ENCODE measurements at regions not wholly inside any gene's neighbourhood (a gene's known extent, or its start where the extent isn't known, plus 50 kb on each side); places are given as distances from the start of the nearest gene placed in this dataset.

GRCh38 chr11:97786961-97787360, 1233.8 kb upstream of the CNTN5 start:
- Mint-ChIP-seq H3K4me3 (no peak overlapping the region), H3K4me1 (no peaks in the 10 kb centered on the region), H3K36me3 (no peaks in the 10 kb centered on the region), H3K27me3 (ENCODE audit: low read depth in 3 of 3) (peaks cover 0 to 2% (median 0%) of the 10 kb centered on the region in 3 donors), H3K27ac (no peak overlapping the region), H3K9me3 (peaks cover 13 to 32% (median 24%) of the 10 kb centered on the region in 7 donors)
- peaks cover 22 to 26% of the 10 kb centered on the region in 2 donors for H3K9me3 ChIP-seq (replicated peaks in 1 of 2; ENCODE audit: control insufficient read depth in 1 of 2, insufficient read depth in 1 of 2, low read length in 2 of 2)
- intact Hi-C loops (cut with micrococcal nuclease) = no loop called here
- no peak overlapping the region for H3K9ac ChIP-seq (ENCODE audit: insufficient read depth, low read length, poor library complexity, severe bottlenecking)
- H3K27ac ChIP-seq (ENCODE audit: low read depth in 1 of 2, low read length in 2 of 2) = no peak overlapping the region
- H3K36me3 ChIP-seq (replicated peaks in 1 of 2; ENCODE audit: control insufficient read depth in 1 of 2, insufficient read depth in 2 of 2, low read length in 2 of 2) = no peaks in the 10 kb centered on the region
- no peak for DNase-seq
- no peaks in the 10 kb centered on the region for H4K20me1 ChIP-seq (ENCODE audit: insufficient read depth, low read length)
- H3K27me3 ChIP-seq (ENCODE audit: control insufficient read depth in 2 of 2, insufficient read depth in 2 of 2, low read length in 2 of 2) = no peaks in the 10 kb centered on the region
- no peaks in the 10 kb centered on the region for H3K4me1 ChIP-seq (ENCODE audit: control insufficient read depth in 1 of 2, insufficient read depth in 2 of 2, low read length in 2 of 2)
- 100% methylated on average over 2 of the region's 3 CpGs for WGBS (ENCODE audit: insufficient coverage)
- TF ChIP-seq, protein P1, sequence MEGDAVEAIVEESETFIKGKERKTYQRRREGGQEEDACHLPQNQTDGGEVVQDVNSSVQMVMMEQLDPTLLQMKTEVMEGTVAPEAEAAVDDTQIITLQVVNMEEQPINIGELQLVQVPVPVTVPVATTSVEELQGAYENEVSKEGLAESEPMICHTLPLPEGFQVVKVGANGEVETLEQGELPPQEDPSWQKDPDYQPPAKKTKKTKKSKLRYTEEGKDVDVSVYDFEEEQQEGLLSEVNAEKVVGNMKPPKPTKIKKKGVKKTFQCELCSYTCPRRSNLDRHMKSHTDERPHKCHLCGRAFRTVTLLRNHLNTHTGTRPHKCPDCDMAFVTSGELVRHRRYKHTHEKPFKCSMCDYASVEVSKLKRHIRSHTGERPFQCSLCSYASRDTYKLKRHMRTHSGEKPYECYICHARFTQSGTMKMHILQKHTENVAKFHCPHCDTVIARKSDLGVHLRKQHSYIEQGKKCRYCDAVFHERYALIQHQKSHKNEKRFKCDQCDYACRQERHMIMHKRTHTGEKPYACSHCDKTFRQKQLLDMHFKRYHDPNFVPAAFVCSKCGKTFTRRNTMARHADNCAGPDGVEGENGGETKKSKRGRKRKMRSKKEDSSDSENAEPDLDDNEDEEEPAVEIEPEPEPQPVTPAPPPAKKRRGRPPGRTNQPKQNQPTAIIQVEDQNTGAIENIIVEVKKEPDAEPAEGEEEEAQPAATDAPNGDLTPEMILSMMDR (IDR thresholded peaks at IDR 0.05) = no peak
- no peak overlapping the region for H2AFZ ChIP-seq (ENCODE audit: insufficient read depth, low read depth, low read length, poor library complexity, severe bottlenecking)
- H3K79me2 ChIP-seq (ENCODE audit: insufficient read depth, low read length) = no peaks in the 10 kb centered on the region
- no peak overlapping the region for H3K4me2 ChIP-seq (replicated peaks; ENCODE audit: extremely low read depth, low read length, poor library complexity, severe bottlenecking)
- H3K4me3 ChIP-seq (replicated peaks in 1 of 3; ENCODE audit: low read depth in 2 of 3, low read length in 3 of 3) = no peak overlapping the region

DNA sequence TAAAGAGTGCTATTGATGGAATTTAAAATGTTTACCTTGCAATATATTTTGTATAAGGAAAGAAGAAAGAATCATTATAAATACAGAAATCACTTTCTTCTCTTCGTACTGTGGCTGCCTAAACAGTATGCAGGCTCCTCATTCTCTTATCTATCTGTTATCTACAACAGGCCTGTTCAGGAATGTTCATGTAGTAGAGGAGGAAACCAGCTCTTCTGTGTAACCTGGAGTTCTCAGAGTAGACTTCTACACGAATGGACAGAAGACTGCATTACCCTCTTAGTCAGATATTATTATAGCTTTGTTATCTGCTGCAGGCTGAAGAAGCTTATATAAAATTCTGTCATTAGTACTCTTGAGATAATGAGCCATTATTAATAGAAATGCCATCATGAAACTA, 1225.9 kb upstream of the CNTN5 start:
- intact Hi-C loops (cut with micrococcal nuclease) = no loop called here
- no peaks in the 10 kb centered on the region for H4K20me1 ChIP-seq (ENCODE audit: insufficient read depth, low read length)
- DNase-seq = no peak
- H3K27me3 ChIP-seq (ENCODE audit: control insufficient read depth in 2 of 2, insufficient read depth in 2 of 2, low read length in 2 of 2) = no peaks in the 10 kb centered on the region
- TF ChIP-seq, protein P1 (IDR thresholded peaks at IDR 0.05) = no peak
- no peak overlapping the region for H3K4me2 ChIP-seq (replicated peaks; ENCODE audit: extremely low read depth, low read length, poor library complexity, severe bottlenecking)
- no peak overlapping the region for H2AFZ ChIP-seq (ENCODE audit: insufficient read depth, low read depth, low read length, poor library complexity, severe bottlenecking)
- peaks cover 2 to 25% (median 11%) of the 10 kb centered on the region in 7 donors for H3K9me3 Mint-ChIP-seq
- H3K4me1 ChIP-seq (ENCODE audit: control insufficient read depth in 1 of 2, insufficient read depth in 2 of 2, low read length in 2 of 2) = no peaks in the 10 kb centered on the region
- no peaks in the 10 kb centered on the region for H3K36me3 Mint-ChIP-seq
- no peaks in the 10 kb centered on the region for H3K36me3 ChIP-seq (replicated peaks in 1 of 2; ENCODE audit: control insufficient read depth in 1 of 2, insufficient read depth in 2 of 2, low read length in 2 of 2)
- H3K27ac Mint-ChIP-seq = no peak overlapping the region
- H3K9me3 ChIP-seq (replicated peaks in 1 of 2; ENCODE audit: control insufficient read depth in 1 of 2, insufficient read depth in 1 of 2, low read length in 2 of 2) = peaks cover 17 to 19% of the 10 kb centered on the region in 2 donors
- H3K79me2 ChIP-seq (ENCODE audit: insufficient read depth, low read length) = no peaks in the 10 kb centered on the region
- H3K27me3 Mint-ChIP-seq (ENCODE audit: low read depth in 3 of 3) = peaks cover 0 to 2% (median 0%) of the 10 kb centered on the region in 3 donors
- no peak overlapping the region for H3K4me3 ChIP-seq (replicated peaks in 1 of 3; ENCODE audit: low read depth in 2 of 3, low read length in 3 of 3)
- H3K4me1 Mint-ChIP-seq = no peaks in the 10 kb centered on the region
- H3K27ac ChIP-seq (ENCODE audit: low read depth in 1 of 2, low read length in 2 of 2) = no peak overlapping the region
- H3K4me3 Mint-ChIP-seq = no peak overlapping the region
- no peak overlapping the region for H3K9ac ChIP-seq (ENCODE audit: insufficient read depth, low read length, poor library complexity, severe bottlenecking)
- WGBS (ENCODE audit: insufficient coverage) = no CpG with 5 or more reads among the region's 2 CpGs

Measured in CD14-positive monocyte (primary cell).